Brain pericyte (primary cell): ENCODE measurements at regions not wholly inside any gene's neighbourhood (a gene's known extent, or its start where the extent isn't known, plus 50 kb on each side); places are given as distances from the start of the nearest gene placed in this dataset.
A peak's percentile ranks its signal among the peaks of the same experiment; 100 is the strongest.
"Not testable (repeated sequence)": the region's sequence is repeated elsewhere in the genome, so short reads cannot be mapped to it uniquely, and the experiment has no call there.

ENCODE experiments used
- DNase-seq: peaks from one replicate; pipeline ENCODE4 v3.0.0-alpha.2; 2012; ENCODE audit warnings: low read depth, low spot score

- not testable (repeated sequence) for DNase-seq
These were observed 111.6 kb downstream of the CRLF3 start for GRCh38 chr17:30712859-30713258.

GRCh38 chr17:30711626-30712507, 112.6 kb downstream of the CRLF3 start:
- not testable (repeated sequence) for DNase-seq

DNA sequence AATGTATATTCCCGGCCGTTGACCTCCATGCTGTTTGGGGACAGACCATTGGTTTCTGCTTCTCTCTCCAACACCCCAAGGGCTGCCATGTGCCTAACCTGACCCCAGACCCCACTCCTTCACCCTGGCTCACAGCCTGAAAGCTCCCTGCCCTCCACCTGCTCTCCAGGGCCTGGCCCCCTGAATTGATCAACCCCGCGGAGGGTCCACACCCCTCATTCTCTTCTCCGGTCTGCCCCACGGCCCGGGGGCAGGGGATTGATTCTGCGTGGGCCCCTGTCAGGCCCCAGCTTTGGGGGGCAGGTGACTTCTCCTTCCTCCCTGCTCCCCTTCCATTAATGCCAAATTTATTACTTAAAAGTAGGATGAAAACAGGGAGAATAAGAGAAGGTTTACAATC, 113.3 kb downstream of the CRLF3 start:
- DNase-seq = not testable (repeated sequence)

- DNase-seq = not testable (repeated sequence)
These were observed 114.0 kb downstream of the CRLF3 start for GRCh38 chr17:30710276-30711088.

GRCh38 chr17:30709561-30710275, 114.8 kb downstream of the CRLF3 start:
- not testable (repeated sequence) for DNase-seq

- not testable (repeated sequence) for DNase-seq
These were observed 115.4 kb downstream of the CRLF3 start for GRCh38 chr17:30709096-30709495.

DNA sequence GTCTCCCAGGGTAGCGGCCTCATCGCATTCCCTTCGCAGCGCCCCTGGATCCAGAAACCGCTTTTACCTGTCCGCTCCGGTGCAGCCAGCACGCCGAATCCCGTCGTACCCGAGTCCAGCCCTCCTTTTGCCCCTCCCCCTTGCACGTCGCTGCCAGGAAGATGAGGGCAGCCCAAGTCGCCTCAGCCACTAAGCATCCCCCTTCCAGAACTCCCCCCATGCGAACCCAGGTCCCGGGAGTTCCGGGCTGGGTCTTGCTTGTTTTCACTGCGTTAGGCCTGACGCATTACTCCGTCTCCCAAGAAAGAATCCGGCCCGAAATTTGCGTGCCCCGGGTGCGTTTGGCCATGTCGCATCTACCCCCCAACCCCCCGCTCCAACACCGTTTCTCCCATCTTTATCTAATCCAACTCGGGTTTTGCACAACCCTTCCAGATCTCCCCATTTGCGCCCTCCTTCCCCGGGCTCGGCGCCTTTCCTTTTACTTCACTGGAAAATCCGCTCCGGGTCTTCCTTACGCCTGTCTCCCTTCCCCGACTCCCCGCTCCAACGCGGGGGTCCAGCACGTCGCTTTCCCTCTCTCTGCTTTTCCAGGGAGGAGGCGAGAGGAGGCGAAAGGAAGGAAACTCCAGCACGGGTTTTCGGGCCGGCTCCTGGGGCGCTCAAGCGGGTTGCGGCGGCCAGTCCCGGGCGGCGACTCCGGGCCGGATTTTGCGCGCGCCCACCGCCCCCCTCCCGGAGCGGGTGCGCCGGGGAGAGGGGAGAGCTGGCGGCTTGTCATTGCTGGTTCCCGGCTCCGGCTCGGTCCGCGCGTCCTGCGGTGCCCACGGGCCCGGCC, 116.0 kb downstream of the CRLF3 start:
- peak; percentile 91 for DNase-seq

DNA sequence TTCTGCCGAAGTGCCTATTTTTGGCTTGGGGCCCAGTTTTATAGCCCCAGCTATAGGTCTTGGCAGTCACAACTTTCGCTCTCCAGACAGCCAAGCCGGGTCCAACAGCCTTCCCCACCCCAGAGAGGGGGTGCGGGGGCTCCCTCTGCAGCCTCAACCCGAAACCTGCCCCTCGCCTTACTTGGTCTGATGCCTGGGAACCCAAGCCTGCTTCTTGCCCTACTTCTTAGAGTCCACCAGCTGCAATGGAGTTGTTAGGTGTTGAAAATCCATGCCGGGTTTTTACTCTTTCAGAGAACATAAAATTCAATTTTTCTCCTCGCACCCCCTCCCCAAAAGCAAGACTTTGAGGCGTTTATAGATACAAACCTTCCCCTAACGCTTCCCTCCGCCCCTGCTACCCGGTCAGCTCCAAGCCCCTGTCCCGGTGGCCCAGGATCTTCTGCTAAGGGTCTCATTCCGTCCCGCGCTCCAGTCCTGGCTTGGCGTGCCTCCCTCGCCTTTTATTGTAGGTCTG, 116.7 kb downstream of the CRLF3 start:
- DNase-seq = not testable (repeated sequence)

DNA sequence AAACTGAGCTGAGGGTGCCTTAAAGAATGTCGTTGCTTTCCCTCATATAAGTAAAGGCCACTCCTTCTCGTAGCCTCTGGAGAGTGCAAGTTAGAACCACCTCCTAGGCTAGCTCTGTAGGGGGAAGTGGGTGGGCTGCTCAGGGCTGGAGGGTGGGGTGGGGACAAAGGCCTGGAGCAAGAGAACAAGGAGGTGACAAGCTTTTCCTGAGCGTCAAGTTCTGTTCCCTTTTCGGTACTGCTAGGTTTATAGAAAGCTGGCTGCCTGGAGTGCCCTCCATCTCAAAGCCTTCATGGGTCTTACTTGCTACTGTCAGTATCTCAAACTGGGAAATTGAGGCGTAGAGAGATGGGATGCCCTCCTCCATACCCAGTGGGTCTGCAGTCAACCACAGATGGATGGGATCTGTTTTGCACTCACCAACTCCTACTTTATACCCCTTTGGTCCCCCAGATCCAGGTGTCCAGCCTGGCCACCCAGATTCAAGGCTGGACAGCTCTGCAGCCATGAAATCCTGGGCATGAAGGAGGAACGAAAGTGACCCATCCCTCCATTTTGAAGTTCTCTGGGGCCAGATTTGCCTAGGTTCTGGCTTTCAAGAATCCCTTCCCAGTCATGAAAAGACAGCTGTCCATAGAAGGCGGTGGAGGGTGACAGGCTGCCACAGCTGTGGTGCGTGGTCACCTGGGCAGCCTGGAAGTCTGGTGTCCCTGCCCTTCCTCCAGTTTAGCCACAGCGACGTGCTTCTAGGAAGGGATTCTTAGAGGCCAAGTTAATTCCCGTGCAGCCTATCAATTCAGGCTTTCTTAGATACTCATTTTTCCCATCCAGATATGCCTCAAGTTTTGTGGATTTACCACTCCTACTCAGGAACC, 117.8 kb downstream of the CRLF3 start:
- DNase-seq = not testable (repeated sequence)

- not testable (repeated sequence) for DNase-seq
These were observed 118.5 kb downstream of the CRLF3 start for GRCh38 chr17:30706004-30706403.

DNA sequence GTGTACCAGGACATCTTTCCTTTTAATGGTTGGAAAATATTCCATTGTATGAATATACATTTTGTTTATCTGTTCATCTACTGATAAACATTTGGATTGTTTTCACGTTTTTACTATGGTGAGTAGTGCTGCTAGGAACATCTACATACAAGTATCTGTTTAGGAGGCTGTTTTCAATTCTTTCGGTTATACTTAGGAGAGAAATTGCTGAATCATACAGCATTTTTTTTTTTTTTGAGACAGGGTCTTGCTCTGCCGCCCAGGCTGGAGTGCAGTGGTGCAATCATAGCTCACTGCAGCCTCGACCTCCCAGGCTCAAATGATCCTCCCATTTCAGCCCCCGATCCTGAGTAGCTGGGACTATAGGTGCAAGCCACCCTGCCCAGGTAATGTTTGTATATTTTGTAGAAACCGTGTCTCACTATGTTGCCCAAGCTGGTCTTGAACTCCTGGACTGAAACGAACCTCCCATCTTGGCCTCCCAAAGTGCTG, 122.9 kb downstream of the CRLF3 start:
- DNase-seq = no peak

GRCh38 chr17:30700833-30701232, 123.7 kb downstream of the CRLF3 start:
- DNase-seq = not testable (repeated sequence)

GRCh38 chr17:30697619-30698460, 126.7 kb downstream of the CRLF3 start:
- not testable (repeated sequence) for DNase-seq

DNA sequence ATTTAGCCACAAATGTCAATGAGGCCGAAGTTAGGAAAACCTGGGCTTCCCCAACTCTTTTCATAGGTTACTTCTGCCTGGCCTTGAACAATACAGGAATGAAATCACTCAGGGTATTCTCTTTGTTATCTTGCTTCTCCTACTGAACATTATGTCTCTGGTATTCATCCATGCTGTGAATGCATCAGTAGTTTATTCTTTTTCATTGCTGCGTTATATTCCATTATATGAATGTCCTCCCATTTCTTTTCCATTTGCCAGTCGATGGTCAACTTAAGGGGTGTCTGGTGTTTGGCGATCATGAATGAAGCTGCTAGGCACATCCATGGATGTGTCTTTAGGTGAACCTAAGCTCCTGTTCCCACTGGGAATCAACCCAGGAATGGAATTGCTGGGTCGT, 128.3 kb downstream of the CRLF3 start:
- DNase-seq = no peak

DNA sequence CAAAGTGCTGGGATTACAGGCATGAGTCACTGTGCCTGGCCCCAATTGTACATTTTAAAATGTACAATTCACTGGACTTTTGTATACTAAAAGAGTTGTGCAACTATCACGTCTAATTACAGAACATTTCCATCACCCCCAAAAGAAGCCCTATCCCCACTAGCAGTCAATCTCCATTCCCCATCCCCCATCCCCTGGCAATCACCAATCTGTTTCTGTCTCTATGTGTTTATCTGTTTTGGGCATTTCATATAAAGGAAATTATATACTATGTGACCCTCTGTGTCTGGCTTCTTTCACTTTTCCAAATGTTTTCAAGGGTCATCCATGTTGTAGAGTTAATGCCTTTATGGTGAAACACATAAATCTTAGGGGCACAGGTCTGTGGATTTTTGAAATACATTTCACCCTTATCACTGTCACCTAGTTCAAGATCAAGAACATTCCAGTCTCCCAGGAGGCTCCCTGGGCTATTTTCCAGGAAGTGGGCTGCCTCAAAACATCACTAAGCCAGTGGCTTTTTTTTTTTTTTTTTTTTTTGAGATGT, 129.2 kb downstream of the CRLF3 start:
- not testable (repeated sequence) for DNase-seq

GRCh38 chr17:30693772-30694171, 130.7 kb downstream of the CRLF3 start:
- DNase-seq = not testable (repeated sequence)

DNA sequence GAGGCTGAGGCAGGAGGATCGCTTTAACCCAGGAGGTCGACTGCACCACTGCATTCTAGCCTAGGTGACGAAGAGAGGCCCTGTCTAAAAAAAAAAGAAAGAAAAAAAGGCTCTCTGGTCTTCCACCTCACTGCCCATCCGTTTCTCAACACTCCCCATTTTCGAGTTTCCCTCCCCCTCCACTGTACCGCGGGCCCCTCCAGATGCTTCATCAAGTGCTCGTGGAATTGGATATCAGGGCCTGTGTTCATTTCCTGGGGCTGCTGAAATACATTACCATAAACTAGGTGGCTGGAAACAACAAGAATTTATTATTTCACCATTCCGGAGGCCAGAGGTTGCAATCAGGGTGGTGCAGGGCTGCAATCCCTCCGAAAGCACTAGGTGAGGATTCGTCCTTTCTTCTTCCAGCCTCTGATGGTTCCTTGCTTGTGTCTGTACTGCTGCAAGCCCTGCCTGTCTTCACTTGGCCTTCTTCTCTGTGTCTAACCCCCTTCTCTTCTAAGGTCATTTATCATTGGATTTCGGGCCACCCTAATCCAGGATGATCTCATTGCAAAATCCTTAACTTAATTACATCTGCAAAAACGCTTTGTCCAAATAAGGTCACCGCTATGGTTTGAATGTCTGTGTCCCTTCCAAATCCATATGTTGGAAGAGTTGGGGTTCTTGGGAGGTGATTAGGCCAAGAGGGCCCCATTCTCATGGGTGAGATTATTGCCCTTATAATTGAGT, 135.1 kb downstream of the CRLF3 start:
- DNase-seq = not testable (repeated sequence)
